Smooth muscle cell (in vitro differentiated cells): ENCODE measurements at regions not wholly inside any gene's neighbourhood (a gene's known extent, or its start where the extent isn't known, plus 50 kb on each side); places are given as distances from the start of the nearest gene placed in this dataset.

ENCODE experiments used
- DNase-seq: peaks from one replicate; lab custom pipeline; 2025; ENCODE audit not compliant: unreplicated experiment; lab: John Stamatoyannopoulos, UW
- H2AFZ ChIP-seq: fragments of 200-600 bp; sonication (generic); 2 replicates; pipeline ENCODE4 v1.6.0; 2016; ENCODE audit warnings: antibody characterized with exemption, low read depth, mild to moderate bottlenecking
- H3F3A ChIP-seq: fragments of 200-600 bp; sonication (generic); 2 replicates; pipeline ENCODE4 v1.6.0; 2017; ENCODE audit warnings: antibody characterized with exemption, low read depth
- H3K27ac ChIP-seq: fragments of 200-600 bp; sonication (generic); 2 replicates; pipeline ENCODE4 v1.5.1; 2016; ENCODE audit warnings: low read depth, mild to moderate bottlenecking
- H3K27me3 ChIP-seq: fragments of 200-600 bp; sonication (generic); 2 replicates; pipeline ENCODE4 v1.6.1; 2016; ENCODE audit warnings: low read depth, mild to moderate bottlenecking
- H3K36me3 ChIP-seq: fragments of 200-600 bp; sonication (generic); 2 replicates; pipeline ENCODE4 v1.5.1; 2016; ENCODE audit warnings: low read depth
- H3K4me1 ChIP-seq: fragments of 200-600 bp; sonication (generic); 2 replicates; pipeline ENCODE4 v1.5.1; 2016; ENCODE audit warnings: low read depth
- H3K4me2 ChIP-seq: fragments of 200-600 bp; sonication (generic); 2 replicates; pipeline ENCODE4 v1.6.0; 2016; ENCODE audit warnings: mild to moderate bottlenecking
- H3K4me3 ChIP-seq: fragments of 200-600 bp; sonication (generic); 2 replicates; pipeline ENCODE4 v1.5.1; 2016; ENCODE audit warnings: mild to moderate bottlenecking
- H3K79me2 ChIP-seq: fragments of 200-600 bp; sonication (generic); 2 replicates; pipeline ENCODE4 v1.6.0; 2016; ENCODE audit warnings: low read depth, mild to moderate bottlenecking
- H3K9ac ChIP-seq: fragments of 200-600 bp; sonication (generic); 2 replicates; pipeline ENCODE4 v1.6.0; 2016; ENCODE audit warnings: low read depth
- H3K9me3 ChIP-seq: fragments of 200-600 bp; sonication (generic); replicated peaks from 2 replicates; pipeline ENCODE4 v1.5.1; 2016; ENCODE audit warnings: low read depth
- H4K20me1 ChIP-seq: fragments of 200-600 bp; sonication (generic); 2 replicates; pipeline ENCODE4 v1.6.0; 2016; ENCODE audit warnings: low read depth
- CTCF ChIP-seq: fragments of 200-600 bp; sonication (generic); IDR thresholded peaks from 2 replicates; pipeline ENCODE4 v1.5.1; 2017; ENCODE audit warnings: borderline replicate concordance, mild to moderate bottlenecking, antibody characterized with exemption; ENCODE audit not compliant: insufficient read depth, poor library complexity, severe bottlenecking
- whole genome bisulfite sequencing: methylation state at CpG from one replicate; pipeline ENCODE4 v1.1.7; 2016; ENCODE audit warnings: low lambda C conversion rate; 5-methylcytosine and 5-hydroxymethylcytosine counted together

- no peak overlapping the region for H3K4me2 ChIP-seq
- H4K20me1 ChIP-seq = no peaks in the 10 kb centered on the region
- H3K27me3 ChIP-seq = peaks cover 7% of the 10 kb centered on the region
- H3K9me3 ChIP-seq = no peaks in the 10 kb centered on the region
- no peak for DNase-seq
- 93% methylated on average over 6 of the region's 6 CpGs for WGBS
- no peak overlapping the region for H3K9ac ChIP-seq
- no peak overlapping the region for H2AFZ ChIP-seq
- no peaks in the 10 kb centered on the region for H3F3A ChIP-seq
- H3K27ac ChIP-seq = no peak overlapping the region
- H3K36me3 ChIP-seq = no peaks in the 10 kb centered on the region
- no peaks in the 10 kb centered on the region for H3K79me2 ChIP-seq
- H3K4me1 ChIP-seq = peaks cover 5% of the 10 kb centered on the region
- H3K4me3 ChIP-seq = no peak overlapping the region
- TF ChIP-seq CTCF = no peak
These were observed 598.8 kb upstream of the BRINP1 start for GRCh38 chr9:119967867-119968535.

- Histone ChIP-seq H3K36me3 (no peaks in the 10 kb centered on the region), H3K9me3 (no peaks in the 10 kb centered on the region), H3K9ac (peak overlapping the region; percentile 64), H2AFZ (no peak overlapping the region), H3K4me1 (peaks cover 5% of the 10 kb centered on the region), H4K20me1 (no peaks in the 10 kb centered on the region), H3K27ac (peak overlapping the region; percentile 87), H3K79me2 (no peaks in the 10 kb centered on the region), H3K4me2 (peak overlapping the region; percentile 71), H3K27me3 (no peaks in the 10 kb centered on the region), H3K4me3 (no peak overlapping the region), H3F3A (no peaks in the 10 kb centered on the region)
- 7% methylated on average over 5 of the region's 5 CpGs for WGBS
- peak; percentile 2 for DNase-seq
- TF ChIP-seq CTCF = no peak
These were observed 594.6 kb upstream of the BRINP1 start for GRCh38 chr9:119963798-119964372.

- no peaks in the 10 kb centered on the region for H4K20me1 ChIP-seq
- peak overlapping the region; percentile 64 for H3K9ac ChIP-seq
- no peaks in the 10 kb centered on the region for H3K79me2 ChIP-seq
- no peaks in the 10 kb centered on the region for H3K36me3 ChIP-seq
- no peaks in the 10 kb centered on the region for H3K27me3 ChIP-seq
- peak overlapping the region; percentile 71 for H3K4me2 ChIP-seq
- no peak for TF ChIP-seq CTCF
- WGBS = 13% methylated on average over 4 of the region's 4 CpGs
- H2AFZ ChIP-seq = no peak overlapping the region
- H3K9me3 ChIP-seq = no peaks in the 10 kb centered on the region
- no peak overlapping the region for H3K4me3 ChIP-seq
- no peaks in the 10 kb centered on the region for H3F3A ChIP-seq
- H3K27ac ChIP-seq = peak overlapping the region; percentile 87
- peaks cover 5% of the 10 kb centered on the region for H3K4me1 ChIP-seq
- peak; percentile 11 for DNase-seq
These were observed 594.1 kb upstream of the BRINP1 start for GRCh38 chr9:119963258-119963797.
